GM21825 (cell line): ENCODE measurements at regions not wholly inside any gene's neighbourhood (a gene's known extent, or its start where the extent isn't known, plus 50 kb on each side); places are given as distances from the start of the nearest gene placed in this dataset.

Experiments
- ATAC-seq: cut with Tn5 transposase; IDR thresholded peaks from one replicate; pipeline ENCODE4 v1.9.1; 2021; ENCODE audit warnings: mild to moderate bottlenecking, moderate library complexity; ENCODE audit not compliant: unreplicated experiment

DNA sequence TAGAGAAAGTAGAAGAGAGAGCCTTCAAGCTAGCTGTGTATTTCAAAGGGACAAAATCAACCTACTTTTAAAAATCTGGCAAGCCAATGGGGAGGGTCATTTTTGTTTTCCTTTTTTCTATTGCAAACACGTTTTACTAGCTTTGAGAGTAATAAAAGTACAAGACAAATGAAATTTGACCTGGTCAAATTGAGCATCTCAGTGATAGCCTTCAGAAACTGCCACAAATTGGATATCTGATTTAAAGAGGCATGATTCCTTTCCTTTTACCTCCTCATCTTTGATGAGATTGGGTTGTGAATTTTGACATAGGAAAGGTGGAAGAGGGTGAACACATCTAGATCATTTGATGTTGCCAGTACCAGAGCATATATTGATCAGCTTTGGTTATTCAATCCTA, 53.6 kb upstream of the RBMS3 start:
- no peak for ATAC-seq
